GM21528 (cell line): ENCODE measurements at regions not wholly inside any gene's neighbourhood (a gene's known extent, or its start where the extent isn't known, plus 50 kb on each side); places are given as distances from the start of the nearest gene placed in this dataset.

ENCODE experiments used
- ATAC-seq: cut with Tn5 transposase; IDR thresholded peaks from one replicate; pipeline ENCODE4 v1.9.1; 2021; ENCODE audit warnings: mild to moderate bottlenecking, moderate library complexity; ENCODE audit not compliant: unreplicated experiment, low FRiP score

GRCh38 chr14:54202288-54202687, 194.5 kb upstream of the CDKN3 start:
- no peak for ATAC-seq

- no peak for ATAC-seq
These were observed 190.3 kb upstream of the CDKN3 start for GRCh38 chr14:54206516-54206915.

GRCh38 chr14:54207075-54207474, 189.7 kb upstream of the CDKN3 start:
- no peak for ATAC-seq

- ATAC-seq, result no peak
These were observed 189.0 kb upstream of the CDKN3 start for GRCh38 chr14:54207476-54208462.

GRCh38 chr14:54208751-54209150, 188.1 kb upstream of the CDKN3 start:
- no peak for ATAC-seq

- ATAC-seq, result no peak
These were observed 187.1 kb upstream of the CDKN3 start for GRCh38 chr14:54209511-54210250.

GRCh38 chr14:54211551-54212308, 185.1 kb upstream of the CDKN3 start:
- ATAC-seq, result no peak

- no peak for ATAC-seq
These were observed 183.3 kb upstream of the CDKN3 start for GRCh38 chr14:54213536-54213935.

GRCh38 chr14:54216827-54217226, 180.0 kb upstream of the CDKN3 start:
- no peak for ATAC-seq

- no peak for ATAC-seq
These were observed 177.3 kb upstream of the CDKN3 start for GRCh38 chr14:54219261-54220070.

GRCh38 chr14:54220071-54220703, 176.6 kb upstream of the CDKN3 start:
- no peak for ATAC-seq

GRCh38 chr14:54220704-54221431, 175.9 kb upstream of the CDKN3 start:
- no peak for ATAC-seq

- ATAC-seq, result no peak
These were observed 175.4 kb upstream of the CDKN3 start for GRCh38 chr14:54221432-54221803.

GRCh38 chr14:54221971-54222370, 174.8 kb upstream of the CDKN3 start:
- no peak for ATAC-seq

- no peak for ATAC-seq
These were observed 172.9 kb upstream of the CDKN3 start for GRCh38 chr14:54223831-54224402.

- no peak for ATAC-seq
These were observed 171.2 kb upstream of the CDKN3 start for GRCh38 chr14:54225457-54226060.

GRCh38 chr14:54226103-54226502, 170.7 kb upstream of the CDKN3 start:
- ATAC-seq, result no peak

- no peak for ATAC-seq
These were observed 170.2 kb upstream of the CDKN3 start for GRCh38 chr14:54226558-54226957.
